GM23338 (cell line): ENCODE measurements at regions not wholly inside any gene's neighbourhood (a gene's known extent, or its start where the extent isn't known, plus 50 kb on each side); places are given as distances from the start of the nearest gene placed in this dataset.

ENCODE experiments used
- ATAC-seq: fragments of 200-7000 bp; cut with Tn5 transposase; 3 replicates; pipeline ENCODE4 v1.9.1; 2020
- DNase-seq: peaks from one replicate; pipeline ENCODE4 v3.0.0-alpha.2; 2015; ENCODE audit warnings: low spot score
- H2AFZ ChIP-seq: fragments of 200-600 bp; sonication (generic); 2 replicates; pipeline ENCODE4 v1.8.0; 2016; ENCODE audit warnings: antibody characterized with exemption, mild to moderate bottlenecking, moderate library complexity
- H3F3A ChIP-seq: fragments of 200-600 bp; sonication (generic); replicated peaks from 2 replicates; pipeline ENCODE4 v1.8.0; 2017; ENCODE audit warnings: antibody characterized with exemption, mixed run types, low read depth
- H3K27ac ChIP-seq: fragments of 200-600 bp; sonication (generic); 2 replicates; pipeline ENCODE4 v1.6.1; 2016; ENCODE audit warnings: low read depth
- H3K27me3 ChIP-seq: fragments of 200-600 bp; sonication (generic); 2 replicates; pipeline ENCODE4 v1.8.0; 2016; ENCODE audit warnings: mild to moderate bottlenecking, mixed run types, moderate library complexity; ENCODE audit not compliant: insufficient read depth
- H3K36me3 ChIP-seq: fragments of 200-600 bp; sonication (generic); 2 replicates; pipeline ENCODE4 v1.8.0; 2016; ENCODE audit warnings: mild to moderate bottlenecking; ENCODE audit not compliant: insufficient read depth
- H3K4me1 ChIP-seq: fragments of 200-600 bp; sonication (generic); 2 replicates; pipeline ENCODE4 v1.8.0; 2016; ENCODE audit warnings: mild to moderate bottlenecking, moderate library complexity; ENCODE audit not compliant: insufficient read depth
- H3K4me2 ChIP-seq: fragments of 200-600 bp; sonication (generic); 2 replicates; pipeline ENCODE4 v1.7.1; 2017; ENCODE audit warnings: mixed run types
- H3K4me3 ChIP-seq: fragments of 200-600 bp; sonication (generic); 2 replicates; pipeline ENCODE4 v1.6.1; 2016; ENCODE audit warnings: mixed run types
- H3K79me2 ChIP-seq: fragments of 200-600 bp; sonication (generic); replicated peaks from 2 replicates; pipeline ENCODE4 v1.8.0; 2017; ENCODE audit warnings: mild to moderate bottlenecking; ENCODE audit not compliant: insufficient read depth
- H3K9me2 ChIP-seq: fragments of 200-600 bp; sonication (generic); 2 replicates; pipeline ENCODE4 v1.8.0; 2017; ENCODE audit not compliant: insufficient read depth
- H4K20me1 ChIP-seq: fragments of 200-600 bp; sonication (generic); replicated peaks from 2 replicates; pipeline ENCODE4 v1.8.0; 2017; ENCODE audit warnings: mild to moderate bottlenecking; ENCODE audit not compliant: insufficient read depth
- H3K27ac Mint-ChIP-seq: 2 replicates; pipeline ENCODE4 v1.8.0; 2020; ENCODE audit warnings: inconsistent platforms, mild to moderate bottlenecking, moderate library complexity, mixed read lengths
- H3K27me3 Mint-ChIP-seq: 3 replicates; pipeline ENCODE4 v1.8.0; 2022; ENCODE audit warnings: low read depth, mild to moderate bottlenecking, moderate library complexity, mixed read lengths, inconsistent platforms; ENCODE audit not compliant: insufficient read depth, poor library complexity
- H3K36me3 Mint-ChIP-seq: 3 replicates; pipeline ENCODE4 v1.8.0; 2021; ENCODE audit warnings: low read depth, mild to moderate bottlenecking, inconsistent platforms, moderate library complexity, mixed read lengths
- H3K4me1 Mint-ChIP-seq: 3 replicates; pipeline ENCODE4 v1.8.0; 2020; ENCODE audit warnings: mild to moderate bottlenecking, inconsistent platforms, mixed read lengths
- H3K4me3 Mint-ChIP-seq: 3 replicates; pipeline ENCODE4 v1.8.0; 2021; ENCODE audit warnings: moderate library complexity, mild to moderate bottlenecking, inconsistent platforms, mixed read lengths
- H3K9me3 Mint-ChIP-seq: 3 replicates; pipeline ENCODE4 v1.8.0; 2020; ENCODE audit warnings: moderate library complexity, mild to moderate bottlenecking, inconsistent platforms, mixed read lengths
- CREB1 ChIP-seq: fragments of 250-450 bp; sonication (Bioruptor Pico); IDR thresholded peaks from 2 replicates; pipeline ENCODE4 v1.5.0; 2020; ENCODE audit warnings: low read depth, mild to moderate bottlenecking, moderate library complexity
- CTCF ChIP-seq, 2 experiments: fragments of 200-600 bp in 1 of 2; sonication (generic) in 1 of 2; conservative IDR thresholded peaks; 2 replicates each; pipeline versions ENCODE4 v1.5.1 to v1.6.1; 2016 to 2017; ENCODE audit warnings: antibody characterized with exemption in 2 of 2, low read depth in 2 of 2, mild to moderate bottlenecking in 2 of 2, moderate library complexity in 1 of 2
- EZH2phosphoT487 ChIP-seq: fragments of 200-600 bp; sonication (generic); IDR thresholded peaks from one replicate; pipeline ENCODE4 v1.8.1; 2018; ENCODE audit warnings: antibody characterized with exemption; ENCODE audit not compliant: unreplicated experiment
- JUNB ChIP-seq: IDR thresholded peaks from one replicate; pipeline ENCODE4 v1.6.1; 2016; ENCODE audit warnings: antibody characterized with exemption; ENCODE audit not compliant: unreplicated experiment
- NANOG ChIP-seq: IDR thresholded peaks from 2 replicates; pipeline ENCODE4 v1.6.1; 2016; ENCODE audit warnings: antibody characterized with exemption, borderline replicate concordance
- POLR2AphosphoS5 ChIP-seq: IDR thresholded peaks from 2 replicates; pipeline ENCODE4 v1.6.1; 2016; ENCODE audit warnings: antibody characterized with exemption, low read depth
- REST ChIP-seq: IDR thresholded peaks from one replicate; pipeline ENCODE4 v1.6.1; 2018; ENCODE audit warnings: antibody characterized with exemption; ENCODE audit not compliant: unreplicated experiment
- STAT1 ChIP-seq: IDR thresholded peaks from one replicate; pipeline ENCODE4 v1.6.1; 2016; ENCODE audit warnings: antibody characterized with exemption; ENCODE audit not compliant: unreplicated experiment
- ZNF331 ChIP-seq: fragments of 250-450 bp; sonication (Bioruptor Pico); IDR thresholded peaks from 2 replicates; pipeline ENCODE4 v1.5.0; 2020; ENCODE audit warnings: low read depth, mild to moderate bottlenecking, moderate library complexity
- ZNF462 ChIP-seq: fragments of 250-450 bp; sonication (Bioruptor Pico); IDR thresholded peaks from 2 replicates; pipeline ENCODE4 v1.5.0; 2020; ENCODE audit warnings: mild to moderate bottlenecking, moderate library complexity

GRCh38 chr7:131031099-131031868, 296.4 kb upstream of the MKLN1 start:
- Mint-ChIP-seq H3K27ac (no peak overlapping the region), H3K36me3 (peaks cover 7% of the 10 kb centered on the region; the same call in 2 of the 3 replicates), H3K27me3 (peaks cover 2% of the 10 kb centered on the region), H3K4me3 (no peak overlapping the region), H3K9me3 (no peaks in the 10 kb centered on the region), H3K4me1 (peaks cover 16% of the 10 kb centered on the region)
- H3K9me2 ChIP-seq, result no peaks in the 10 kb centered on the region
- H3K4me1 ChIP-seq, result no peaks in the 10 kb centered on the region
- ATAC-seq (no peak), DNase-seq (no peak)
- H3K36me3 ChIP-seq, result no peaks in the 10 kb centered on the region
- no peak for TF ChIP-seq ZNF462
- no peak for TF ChIP-seq POLR2AphosphoS5
- TF ChIP-seq STAT1, result no peak
- no peak for TF ChIP-seq CREB1
- TF ChIP-seq JUNB, result no peak
- no peak for TF ChIP-seq ZNF331 (CRISPR knock-in tag)
- TF ChIP-seq NANOG, result no peak
- no peak for TF ChIP-seq REST
- TF ChIP-seq EZH2phosphoT487, result no peak
- TF ChIP-seq CTCF (conservative IDR thresholded peaks at IDR 0.05; ENCODE audit: low read depth in 2 of 2), result no peak
- H3K27me3 ChIP-seq, result no peaks in the 10 kb centered on the region
- no peak overlapping the region for H2AFZ ChIP-seq
- H3F3A ChIP-seq, result no peaks in the 10 kb centered on the region
- no peak overlapping the region for H3K4me3 ChIP-seq
- H3K27ac ChIP-seq, result no peak overlapping the region
- no peak overlapping the region for H3K4me2 ChIP-seq
- no peaks in the 10 kb centered on the region; the same call in none of the 2 replicates for H3K79me2 ChIP-seq
- no peaks in the 10 kb centered on the region; the same call in 1 of the 2 replicates for H4K20me1 ChIP-seq
